SIG-M5 treated with dmso at 0.1 percent for 504 hours (cell line): ENCODE measurements at regions not wholly inside any gene's neighbourhood (a gene's known extent, or its start where the extent isn't known, plus 50 kb on each side); places are given as distances from the start of the nearest gene placed in this dataset.

Experiments used
- DNase-seq: peaks from one replicate; lab custom pipeline; 2025; ENCODE audit not compliant: unreplicated experiment; lab: John Stamatoyannopoulos, UW

DNA sequence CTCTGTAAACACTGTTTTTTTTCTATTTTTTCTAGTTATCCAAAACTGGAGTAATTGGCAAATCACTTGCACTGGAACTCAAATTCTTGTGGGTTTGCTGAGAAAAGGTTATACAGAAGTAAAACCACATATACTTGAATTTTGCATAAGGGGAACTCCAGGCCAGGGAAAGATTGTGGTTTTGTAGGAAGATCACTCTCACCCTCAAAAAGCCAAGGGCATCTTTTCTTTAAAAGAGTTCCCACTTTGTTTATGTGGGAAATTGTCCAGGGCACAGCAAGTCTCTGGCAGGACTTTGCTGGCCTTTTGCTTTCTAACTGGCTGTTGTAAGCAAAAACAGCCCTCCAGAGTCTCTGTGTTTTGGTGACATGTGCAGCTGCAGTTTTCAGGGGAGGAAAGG, 340.3 kb upstream of the RBMS3 start:
- no peak for DNase-seq

DNA sequence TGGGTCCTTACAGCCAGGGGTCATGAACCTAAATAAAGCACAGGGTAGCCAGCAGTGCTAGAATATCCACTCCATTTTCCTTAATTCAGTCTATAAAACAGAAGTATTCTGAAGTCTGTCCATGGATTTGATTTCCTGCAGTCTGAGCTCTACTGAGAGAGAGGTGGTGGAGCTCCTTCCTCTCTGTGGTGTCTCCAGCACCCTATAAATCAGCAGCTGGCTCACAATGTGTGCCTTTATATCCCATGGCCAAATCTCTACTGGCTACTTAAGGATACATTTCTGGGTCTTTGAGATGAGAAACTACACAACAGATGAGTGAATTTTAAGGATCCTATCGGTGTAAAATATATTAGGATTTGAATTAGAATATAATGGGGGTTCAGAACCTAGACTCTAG, 339.9 kb upstream of the RBMS3 start:
- DNase-seq: no peak

DNA sequence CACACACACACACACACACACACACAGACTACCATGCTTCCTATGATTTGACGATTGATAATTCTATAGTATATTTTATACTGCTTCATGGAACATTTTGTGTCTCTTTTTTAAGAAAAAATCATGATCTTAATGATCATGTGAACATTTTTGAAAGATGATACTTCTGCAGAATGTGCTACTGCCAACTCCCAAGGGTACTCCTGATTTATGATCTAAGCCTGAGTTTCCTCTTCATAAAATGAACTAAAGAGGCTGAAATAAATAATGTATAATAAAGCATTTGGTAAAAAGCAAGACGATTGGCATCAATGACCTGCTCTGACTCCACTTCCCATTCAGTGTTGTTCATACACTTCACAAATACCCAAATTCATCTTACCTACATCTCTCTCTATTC, 333.8 kb upstream of the RBMS3 start:
- no peak for DNase-seq

DNA sequence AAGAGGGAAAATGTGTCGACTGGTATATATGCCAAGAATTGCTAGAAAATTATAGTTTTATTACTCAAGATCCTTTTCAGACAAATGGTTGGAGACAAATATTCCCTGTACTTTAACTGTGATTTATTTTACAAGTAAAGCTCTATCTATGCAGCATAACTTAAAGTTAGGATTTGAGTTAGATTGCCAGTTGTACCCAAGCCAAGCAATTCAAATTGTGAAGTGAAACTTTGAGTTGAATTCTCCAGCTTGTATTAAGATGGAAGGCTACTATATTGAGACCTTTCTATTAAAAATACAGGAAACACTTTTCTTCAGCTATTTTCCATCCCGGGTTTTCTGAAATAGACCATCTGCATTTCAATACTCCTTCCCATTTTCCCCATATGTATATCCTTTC, 333.1 kb upstream of the RBMS3 start:
- no peak for DNase-seq

DNA sequence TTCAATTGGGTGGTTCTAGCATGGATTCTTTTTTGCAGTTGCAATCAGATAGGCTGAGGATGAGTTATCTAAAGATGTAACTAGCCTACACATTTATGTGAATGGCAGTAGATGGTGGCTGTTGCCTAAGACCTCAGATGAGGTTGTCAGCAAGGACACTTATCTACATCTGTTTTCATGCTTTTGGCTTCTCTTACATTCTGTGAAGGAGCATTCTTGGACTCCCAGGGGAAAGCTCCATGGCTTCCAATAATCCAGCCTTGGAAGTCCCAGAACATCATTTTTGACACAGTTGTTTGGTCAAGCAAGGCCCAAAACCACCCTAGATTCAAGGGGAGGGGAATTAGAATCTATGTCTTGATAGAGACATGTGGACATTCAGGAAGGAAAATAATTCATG, 332.2 kb upstream of the RBMS3 start:
- DNase-seq: no peak

DNA sequence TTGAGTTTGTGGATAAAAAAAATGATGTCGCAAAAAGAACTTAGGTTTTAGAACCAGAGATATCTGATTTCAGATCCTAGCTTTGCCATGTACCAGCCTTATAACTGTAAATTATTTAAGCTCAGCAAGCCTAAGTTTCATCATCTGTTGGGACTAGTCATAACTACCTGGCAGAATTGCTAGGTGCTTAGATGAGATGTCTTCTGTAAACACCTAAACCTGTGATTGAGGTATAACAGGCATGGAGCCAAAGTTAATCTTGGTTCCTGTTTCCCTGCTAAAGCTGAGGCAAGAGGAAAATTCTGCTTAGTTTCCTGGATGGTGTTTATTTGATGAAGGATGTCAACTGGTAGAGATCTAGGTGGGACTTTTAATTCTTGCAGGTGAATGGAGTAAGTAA, 331.3 kb upstream of the RBMS3 start:
- no peak for DNase-seq

DNA sequence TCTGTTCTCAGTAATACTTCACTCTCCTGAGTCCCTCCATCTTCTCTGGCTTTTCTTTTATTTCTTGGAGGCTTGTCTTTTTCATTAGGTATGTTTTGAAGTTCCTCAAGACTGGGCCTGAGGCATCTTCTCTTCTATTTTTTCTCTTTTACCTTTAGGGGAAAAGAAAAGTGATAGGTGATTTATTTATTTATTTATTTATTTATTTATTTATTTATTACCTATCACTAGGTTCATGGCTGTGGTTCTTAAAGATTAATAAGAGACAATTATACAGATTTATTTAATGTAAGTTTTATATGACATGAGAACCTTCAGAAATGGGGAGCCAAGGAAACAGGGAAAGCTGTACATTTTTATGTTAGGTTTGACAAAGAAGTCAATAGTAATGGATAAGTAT, 330.3 kb upstream of the RBMS3 start:
- no peak for DNase-seq

DNA sequence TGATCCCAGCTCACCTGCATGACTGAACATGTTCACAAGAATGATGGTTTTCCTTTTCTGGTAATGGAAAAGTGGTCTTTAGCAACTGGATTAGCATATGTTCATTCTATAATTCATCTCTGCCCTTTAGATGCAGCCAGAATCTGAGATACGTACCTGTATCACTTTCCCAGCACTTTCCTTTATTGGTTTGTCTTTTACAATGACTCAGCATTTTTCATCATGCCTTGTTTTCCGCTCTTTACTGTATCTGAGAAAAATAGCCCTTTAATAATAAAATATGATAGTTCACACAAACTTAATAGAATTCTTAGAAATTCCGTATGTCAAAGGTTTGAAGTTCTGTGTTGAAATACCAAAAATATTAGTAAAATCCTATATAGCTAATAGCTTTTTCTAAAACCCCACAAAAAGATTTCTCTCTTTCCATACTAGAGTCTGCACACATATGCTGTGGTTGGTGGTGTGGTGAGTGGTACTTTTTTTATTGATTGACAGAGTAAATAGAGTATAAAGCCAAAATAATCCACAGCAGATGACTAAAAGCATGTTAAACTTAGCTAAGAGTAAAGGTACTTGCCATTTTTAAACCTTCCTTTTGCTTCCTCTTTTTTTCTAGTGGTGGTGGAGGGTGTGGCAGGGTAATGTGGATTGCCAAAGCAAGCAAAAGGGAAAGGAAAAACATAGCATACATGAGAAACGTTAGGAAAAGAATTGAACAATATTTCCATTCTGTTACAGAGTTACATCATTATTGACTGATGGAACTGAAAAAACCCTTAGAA, 328.9 kb upstream of the RBMS3 start:
- DNase-seq: peak; percentile 35

DNA sequence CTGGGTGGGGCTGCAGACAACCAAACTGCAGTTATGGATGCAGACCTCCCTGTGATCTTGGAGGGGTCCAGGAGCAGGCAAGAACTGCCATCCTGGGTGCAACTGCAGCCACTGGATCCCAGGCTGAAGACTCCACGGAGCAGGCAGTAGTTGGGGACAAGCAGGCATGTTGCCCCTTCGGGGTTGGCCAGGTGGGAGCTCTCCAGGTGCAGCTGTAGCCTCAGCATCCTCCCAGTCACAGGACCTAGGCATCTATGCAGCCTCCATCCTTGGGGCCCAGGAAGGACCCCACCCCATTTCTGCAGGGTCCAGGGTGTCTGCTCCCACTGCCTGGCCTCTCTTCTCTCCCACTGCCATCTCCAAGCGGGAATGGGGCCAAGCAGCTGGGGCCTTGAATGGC, 322.2 kb upstream of the RBMS3 start:
- no peak for DNase-seq

DNA sequence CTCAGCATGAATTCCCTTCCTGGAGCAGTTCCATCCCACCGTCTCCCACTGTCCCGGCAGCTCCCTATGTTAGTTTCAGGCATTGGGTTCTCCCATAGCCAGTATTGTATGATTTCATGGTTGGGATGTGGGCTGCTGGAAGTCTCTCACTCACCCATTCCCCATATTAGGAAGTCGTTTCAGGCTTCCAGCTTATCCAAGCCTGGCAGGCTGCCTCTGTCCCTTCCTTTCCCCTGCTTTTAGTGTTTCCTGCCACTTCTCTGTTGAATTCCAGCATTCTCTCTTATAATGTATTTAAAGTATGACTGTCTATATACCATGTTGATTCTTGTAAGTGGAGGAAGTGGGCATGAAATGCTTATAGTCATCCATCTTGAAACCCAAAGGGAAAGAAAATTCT, 309.7 kb upstream of the RBMS3 start:
- no peak for DNase-seq

DNA sequence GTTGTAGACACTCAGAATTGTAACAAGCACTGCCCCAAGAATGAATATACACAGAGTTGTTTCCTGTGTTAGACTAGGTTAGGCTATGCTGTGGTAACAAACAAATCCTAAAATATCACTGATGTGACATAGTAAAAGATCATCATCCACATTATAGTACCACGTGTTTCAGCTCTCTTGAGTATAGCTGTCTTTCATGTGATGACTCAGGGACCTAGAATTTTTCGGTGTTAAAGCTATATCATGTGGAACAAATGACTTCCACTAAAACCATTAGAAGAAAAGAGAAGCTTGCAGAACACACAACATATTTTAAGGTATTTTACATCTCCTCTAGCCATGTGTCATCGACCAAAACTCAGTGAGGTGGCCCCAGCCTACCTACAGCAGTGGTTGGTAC, 307.9 kb upstream of the RBMS3 start:
- DNase-seq: no peak

DNA sequence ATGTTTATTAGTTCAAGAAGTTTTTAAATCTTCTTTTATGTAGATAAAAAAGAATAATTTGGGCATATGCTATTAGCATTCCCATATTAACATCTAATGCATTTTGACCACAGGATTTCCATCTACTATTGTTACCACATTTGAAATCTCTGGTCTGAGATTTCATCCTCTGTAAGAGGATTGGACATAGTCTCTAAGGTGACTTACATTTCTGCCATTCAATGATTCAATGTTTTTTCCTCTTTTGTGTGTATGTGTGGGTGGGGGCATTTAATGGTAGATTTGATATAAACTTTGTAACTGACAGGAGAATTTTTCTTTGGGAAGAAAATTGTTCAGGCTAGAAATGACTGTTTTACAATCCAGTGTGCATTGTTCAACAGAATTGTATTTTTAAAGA, 307.3 kb upstream of the RBMS3 start:
- no peak for DNase-seq

DNA sequence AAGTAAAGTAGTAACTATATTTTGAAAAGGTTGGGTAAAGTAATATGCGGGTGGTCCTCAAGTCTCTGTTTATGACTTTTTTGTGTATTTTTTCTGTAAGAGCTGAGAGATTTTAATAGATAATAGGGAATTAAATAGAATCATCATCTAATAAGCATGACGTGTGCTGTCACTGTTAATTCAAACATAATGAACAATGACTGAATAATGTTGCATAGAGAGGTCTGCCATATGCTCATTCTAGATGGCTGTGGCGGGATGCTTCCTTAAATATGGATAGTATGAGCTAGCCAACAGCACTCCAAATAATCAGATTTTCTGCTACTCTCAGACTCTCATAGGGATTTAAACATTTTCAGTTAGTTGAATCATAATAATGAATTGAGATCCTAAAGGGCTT, 302.8 kb upstream of the RBMS3 start:
- DNase-seq: no peak

DNA sequence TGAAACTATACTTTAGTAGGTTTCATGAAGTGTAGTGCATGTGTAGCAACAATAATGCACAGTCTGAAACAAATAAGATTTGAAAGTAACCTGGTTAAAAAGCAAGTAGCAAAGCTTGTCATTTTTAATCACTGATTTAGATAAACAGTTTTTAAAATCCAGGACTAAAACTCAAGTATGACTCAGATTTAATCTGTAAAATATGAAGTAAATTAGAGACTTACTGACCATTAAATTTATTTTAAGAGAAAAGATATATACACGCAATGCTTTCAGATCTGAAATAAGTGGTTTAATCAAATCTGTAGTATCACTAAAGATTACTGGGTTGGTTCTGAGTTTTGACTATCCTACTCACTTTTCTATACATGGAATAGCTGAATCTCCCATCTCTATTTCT, 300.7 kb upstream of the RBMS3 start:
- DNase-seq: no peak

DNA sequence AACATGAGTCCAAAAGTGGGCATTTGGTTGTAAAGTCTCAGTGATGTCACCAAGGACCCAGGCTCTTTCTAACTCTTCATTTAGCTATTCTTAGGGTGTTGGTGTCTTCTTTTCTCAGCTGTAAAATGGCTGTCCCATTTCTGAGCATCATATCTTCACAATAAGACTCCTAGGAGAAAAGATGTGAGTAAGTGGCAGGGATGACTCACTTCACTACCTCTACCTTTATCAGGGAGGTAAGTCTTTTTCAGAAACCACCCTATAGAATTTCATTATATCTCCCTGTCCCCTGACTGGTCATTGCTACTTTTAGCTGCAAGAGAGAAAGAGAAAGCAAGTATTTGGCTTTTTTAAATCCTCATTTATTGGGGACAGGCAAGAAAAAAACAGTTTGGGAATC, 300.2 kb upstream of the RBMS3 start:
- no peak for DNase-seq

DNA sequence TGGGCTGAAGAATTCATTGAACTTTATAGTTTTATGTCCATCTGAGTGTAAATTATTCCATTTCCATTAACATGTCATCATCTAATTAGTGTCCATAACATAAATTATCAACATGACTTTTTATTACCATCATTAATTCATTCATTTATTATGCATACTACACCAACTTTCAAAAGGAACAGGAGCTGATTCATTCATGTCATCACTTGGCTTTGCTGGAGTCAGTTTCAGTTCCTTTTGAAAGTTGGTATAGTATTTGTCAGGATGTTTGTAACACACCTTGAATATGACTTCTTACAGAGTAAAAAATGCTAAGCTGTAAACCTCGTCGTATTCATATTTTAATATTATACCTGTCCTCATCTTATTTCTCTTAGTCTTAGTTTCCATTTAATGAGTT, 298.0 kb upstream of the RBMS3 start:
- no peak for DNase-seq

DNA sequence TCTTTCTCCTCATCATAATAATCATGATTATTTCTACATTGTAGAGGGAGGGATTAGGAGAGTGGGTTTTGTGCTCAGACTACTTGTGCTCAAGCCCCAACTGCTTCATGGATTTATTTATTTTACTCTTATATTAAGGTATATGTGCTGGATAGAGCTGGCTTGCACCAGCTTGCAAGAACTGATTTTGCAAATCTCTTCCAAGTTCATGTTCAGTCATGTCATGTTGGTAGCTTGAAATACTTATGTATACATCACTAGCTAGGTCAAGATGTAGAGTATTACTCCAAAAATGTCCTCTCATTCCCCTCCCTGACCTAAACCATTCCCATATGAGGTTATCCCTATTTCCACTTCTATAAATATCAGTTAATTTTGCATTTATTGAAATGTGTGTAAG, 293.9 kb upstream of the RBMS3 start:
- DNase-seq: no peak

DNA sequence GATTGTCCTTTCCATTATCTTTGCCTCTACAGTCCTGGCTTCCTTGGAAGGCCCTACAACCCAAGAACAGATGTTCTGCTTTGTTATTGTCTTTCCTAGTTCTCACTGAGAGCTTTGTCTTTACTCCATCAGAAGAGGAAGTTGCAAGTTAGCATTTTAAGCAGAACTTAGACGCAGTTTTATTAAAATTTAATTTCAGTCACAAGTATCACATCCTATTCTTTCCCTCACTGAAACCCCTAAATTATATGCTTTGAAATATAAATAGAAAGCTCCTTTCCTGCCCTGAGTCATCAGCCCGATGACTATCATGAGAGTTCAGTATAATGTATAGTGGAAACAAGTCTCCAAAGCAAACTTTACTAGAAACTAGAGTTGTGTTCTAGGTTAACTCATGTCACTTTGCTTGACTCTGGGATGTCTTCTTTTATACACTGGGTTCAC, 291.2 kb upstream of the RBMS3 start:
- no peak for DNase-seq

DNA sequence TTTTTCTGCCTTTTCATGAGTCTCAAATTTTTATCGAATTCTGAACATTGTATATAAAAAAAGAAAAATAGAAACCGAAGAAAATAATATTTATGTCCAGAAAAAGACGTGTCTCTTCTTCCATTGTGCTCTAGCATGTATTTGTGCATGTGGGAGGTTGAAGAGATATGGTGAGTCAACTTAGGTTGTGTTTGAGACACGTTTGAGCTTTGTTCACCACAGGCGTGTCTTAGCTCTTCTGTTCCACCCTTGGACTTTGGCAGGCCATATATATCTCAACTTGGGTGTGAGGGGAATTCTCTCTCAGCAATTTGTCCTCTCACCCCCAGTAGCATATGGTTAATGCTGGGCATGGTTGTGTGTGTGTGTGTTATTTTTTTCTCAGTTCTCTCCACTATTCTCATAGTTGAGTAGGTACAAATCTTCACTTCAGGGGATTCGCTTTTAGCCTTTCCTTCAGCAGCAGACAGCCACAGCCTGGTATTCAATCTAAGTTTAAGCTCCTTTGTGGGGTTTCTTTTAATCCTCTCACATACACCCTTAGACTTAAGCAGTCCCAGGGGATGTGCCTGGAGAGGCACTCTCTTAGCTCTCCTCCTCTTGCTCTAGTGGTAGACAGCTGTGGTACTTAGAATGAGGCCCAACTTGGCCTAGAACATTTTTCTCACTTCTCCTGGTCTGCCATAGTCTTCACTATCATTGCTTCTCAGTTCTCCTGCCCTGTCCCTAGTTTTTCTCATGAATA, 286.5 kb upstream of the RBMS3 start:
- no peak for DNase-seq

DNA sequence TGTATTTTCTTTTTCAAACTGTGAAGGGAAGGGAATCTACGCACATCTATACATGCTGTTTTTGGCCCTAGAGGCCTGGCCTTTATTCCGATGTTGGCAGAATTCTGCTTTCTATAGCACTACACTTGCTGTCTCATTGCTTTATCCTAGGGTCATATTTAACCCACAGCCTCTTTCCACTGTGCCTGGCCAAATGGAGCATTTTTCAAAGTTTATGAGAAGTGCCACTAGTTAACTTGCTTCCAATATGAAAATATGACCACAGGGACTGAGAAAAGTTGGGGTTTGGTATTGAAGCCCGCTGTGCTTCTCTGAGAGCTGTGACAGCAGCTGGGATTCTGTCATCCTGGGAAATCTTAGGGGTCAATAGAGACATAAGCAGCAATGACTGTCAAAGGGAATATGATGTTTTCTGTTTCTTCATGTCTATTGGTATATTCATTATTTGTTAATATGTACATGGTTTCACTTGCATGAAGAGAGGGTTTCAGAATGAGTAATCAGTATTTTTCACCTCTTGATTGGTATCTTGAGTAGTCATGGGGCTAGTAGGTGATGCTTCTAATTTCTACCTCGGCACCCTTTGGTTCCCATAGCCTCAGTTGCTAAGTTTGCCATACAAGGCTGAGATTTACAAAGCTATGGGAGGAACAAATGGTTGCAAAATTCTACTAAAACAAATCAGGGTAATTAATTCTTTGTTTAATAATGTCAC, 275.8 kb upstream of the RBMS3 start:
- no peak for DNase-seq

DNA sequence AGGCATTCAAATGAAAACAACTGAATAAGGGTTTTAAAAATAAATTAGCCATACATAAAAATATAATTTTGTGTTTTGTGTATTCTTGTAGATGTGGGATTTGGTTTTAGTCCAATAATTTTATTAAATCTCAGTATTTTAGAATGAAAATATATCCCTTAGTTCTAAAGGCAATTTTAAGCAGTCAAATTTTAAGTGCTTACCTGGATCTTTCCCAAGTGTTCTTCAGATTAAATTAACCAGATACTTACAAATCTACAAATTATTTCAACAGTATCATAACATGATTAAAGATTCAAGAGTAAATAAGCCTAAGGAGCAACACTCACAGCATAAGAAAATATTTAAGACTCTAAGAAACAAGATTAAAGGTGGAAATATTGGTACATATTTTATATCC, 275.0 kb upstream of the RBMS3 start:
- DNase-seq: no peak

DNA sequence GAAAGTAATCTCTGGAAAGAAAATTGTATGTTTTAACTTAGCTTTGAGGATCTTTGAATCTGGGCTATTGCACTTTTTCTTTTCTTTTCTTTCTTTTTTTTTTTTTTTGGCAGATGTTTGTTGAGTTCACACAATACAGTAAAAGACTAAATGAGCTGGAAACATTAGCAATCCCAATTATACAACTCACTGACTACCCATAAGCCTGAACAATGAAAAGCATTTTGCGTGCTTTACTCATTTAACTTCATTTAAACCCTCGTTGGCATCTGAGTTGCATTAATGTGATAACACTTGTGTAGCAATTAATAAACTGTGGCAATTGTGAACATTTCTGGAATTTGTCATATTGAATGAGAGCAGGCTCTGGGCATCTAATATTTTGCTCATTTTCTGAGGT, 269.4 kb upstream of the RBMS3 start:
- DNase-seq: no peak
